ENCODE measurements at regions not wholly inside any gene's neighbourhood (a gene's known extent, or its start where the extent isn't known, plus 50 kb on each side); places are given as distances from the start of the nearest gene placed in this dataset.
A peak's percentile ranks its signal among the peaks of the same experiment; 100 is the strongest.

- TF ChIP-seq SP1 (IDR thresholded peaks at IDR 0.05; ENCODE audit: low read depth, low read length) (peak; percentile 80; the same call in 1 of the 2 replicates), RBBP5 (IDR thresholded peaks at IDR 0.05; ENCODE audit: borderline replicate concordance, low read depth, low read length) (no peak), RAD21 (IDR thresholded peaks at IDR 0.05 in 1 of 2, conservative IDR thresholded peaks at IDR 0.05 in 1 of 2; ENCODE audit: low read depth in 2 of 2, low read length in 2 of 2) (no peak)
- H3K23ac ChIP-seq (ENCODE audit: insufficient read length): no peak overlapping the region
- peak; percentile 48 for FAIRE-seq
- H3K27ac ChIP-seq (ENCODE audit: low read depth, low read length): no peak overlapping the region
- 0 out of 2 replicates have a peak overlapping the region, but pooled peaks have one; percentile 26 for H3K18ac ChIP-seq (ENCODE audit: extremely low read depth, low read length)
- H2BK120ac ChIP-seq (replicated peaks; ENCODE audit: low read depth, low read length): peak overlapping the region; percentile 85
- H4K5ac ChIP-seq (ENCODE audit: insufficient read length, low read depth, low read length): no peak overlapping the region
- H4K20me1 ChIP-seq (replicated peaks in 1 of 2; ENCODE audit: control insufficient read depth in 1 of 2, insufficient read depth in 2 of 2, low read length in 2 of 2): no peaks in the 10 kb centered on the region
- POLR2A ChIA-PET (ENCODE audit: partially characterized antibody): interaction anchor here (1.7 kb wide), 1 partner anchor 56 kb away, joined by 3 read pairs; no protein-coding TSS in a partner anchor
- H3K23me2 ChIP-seq (ENCODE audit: low read depth, low read length): no peaks in the 10 kb centered on the region; the same call in 1 of the 2 replicates
- no peaks in the 10 kb centered on the region for H3K79me1 ChIP-seq (ENCODE audit: low read depth, low read length)
- peak overlapping the region in 1 of 2 experiments; percentile 26; a peak in 1 of 4 replicates for H3K4me2 ChIP-seq (ENCODE audit: insufficient read depth in 1 of 2, low read depth in 2 of 2, low read length in 2 of 2)
- no peak overlapping the region for H2BK5ac ChIP-seq (ENCODE audit: low read depth, low read length)
- H4K8ac ChIP-seq (ENCODE audit: extremely low read depth, insufficient read depth, low read length): no peak overlapping the region
- peaks cover 18 to 35% (median 27%) of the 10 kb centered on the region in 4 experiments for H3K4me1 ChIP-seq (replicated peaks in 1 of 4; ENCODE audit: control insufficient read depth in 3 of 4, insufficient read depth in 4 of 4, low read length in 3 of 4)
- H3K36me3 ChIP-seq (ENCODE audit: control insufficient read depth in 2 of 4, insufficient read depth in 4 of 4, low read length in 3 of 4): no peaks in the 10 kb centered on the region
- H3K4ac ChIP-seq (replicated peaks; ENCODE audit: insufficient read length, low read depth, low read length): no peak overlapping the region
- H3K4me3 ChIP-seq (ENCODE audit: extremely low read depth in 1 of 4, insufficient read depth in 2 of 4, low read depth in 3 of 4, low read length in 4 of 4): no peak overlapping the region
- WGBS, 2 experiments (ENCODE audit: extremely low coverage in 1 of 2, insufficient coverage in 1 of 2, insufficient read length in 1 of 2, insufficient replicate concordance in 2 of 2, low coverage in 1 of 2, low lambda C conversion rate in 2 of 2, missing lambda C conversion rate in 1 of 2): 62% methylated on average over 2 of the region's 2 CpGs; no CpG with 5 or more reads in 1 of the 2 experiments
- no peak overlapping the region for H2AFZ ChIP-seq (ENCODE audit: low read length)
- no peak overlapping the region for H3K9ac ChIP-seq (replicated peaks in 1 of 4; ENCODE audit: extremely low read depth in 1 of 4, low read depth in 3 of 4, low read length in 3 of 4)
- H2BK15ac ChIP-seq (ENCODE audit: low read length): no peak overlapping the region
- H3K14ac ChIP-seq (ENCODE audit: insufficient read length): no peak overlapping the region
- no peak overlapping the region for H4K91ac ChIP-seq (replicated peaks; ENCODE audit: insufficient read length, low read length)
- DNase-seq (ENCODE audit: low read depth in 1 of 2, low spot score in 2 of 2): no peak
- no peaks in the 10 kb centered on the region for H3K79me2 ChIP-seq (ENCODE audit: control insufficient read depth in 1 of 2, insufficient read depth in 2 of 2, low read length in 2 of 2)
- H3K56ac ChIP-seq (replicated peaks; ENCODE audit: insufficient read length, low read depth, low read length): no peak overlapping the region
- no peak overlapping the region for H2AK5ac ChIP-seq (ENCODE audit: low read depth, low read length)
- no peaks in the 10 kb centered on the region for H3K9me3 ChIP-seq (ENCODE audit: insufficient read depth in 2 of 2, low read depth in 1 of 2, low read length in 1 of 2)
- H2BK12ac ChIP-seq (ENCODE audit: low read depth, low read length): 0 out of 2 replicates have a peak overlapping the region, but pooled peaks have one; percentile 29
- 0 out of 2 replicates have a peak overlapping the region, but pooled peaks have one; percentile 26 for H2BK20ac ChIP-seq (ENCODE audit: low read length)
- peaks cover 0 to 6% (median 3%) of the 10 kb centered on the region in 4 experiments; a peak in 4 of 7 replicates for H3K27me3 ChIP-seq (replicated peaks in 1 of 4; ENCODE audit: control insufficient read depth in 3 of 4, extremely low read depth in 1 of 4, insufficient read depth in 3 of 4, low read length in 3 of 4)
- CTCF ChIA-PET (ENCODE audit: partially characterized antibody): interaction anchor here (1.3 to 4.1 kb wide), 3 partner anchors 15 to 21 kb away, joined by 5 to 36 read pairs (median 22); no protein-coding TSS in a partner anchor
These were observed 123.4 kb upstream of the TNR start for GRCh38 chr1:175866776-175867175.
